HepG2 (cell line): ENCODE measurements at regions not wholly inside any gene's neighbourhood (a gene's known extent, or its start where the extent isn't known, plus 50 kb on each side); places are given as distances from the start of the nearest gene placed in this dataset.

ENCODE experiments used
- ATAC-seq: fragments of 200-7000 bp; cut with Tn5 transposase; 3 replicates; pipeline ENCODE4 v1.9.1; 2020; ENCODE audit warnings: mild to moderate bottlenecking, moderate library complexity
- BruUV-seq: library from RNA; stranded (reverse); fragments of 400-500 nt; replicated peaks from 2 replicates; lab custom pipeline; 2021; lab: Mats Ljungman, UMichigan
- CTCF ChIA-PET: fragments of 300-600 bp; formaldehyde crosslinking; extraction: SDS; loops from one replicate; lab custom pipeline; 2021; ENCODE audit warnings: low total read pairs, inconsistent platforms, low intra/inter-chr PET ratio; lab: Yijun Ruan, JAX
- POLR2A ChIA-PET: fragments of 350-600 bp; sonication (Branson Sonifier 250); formaldehyde crosslinking; loops from one replicate; lab custom pipeline; 2020; ENCODE audit warnings: antibody characterized with exemption, inconsistent platforms; lab: Yijun Ruan, JAX
- DNase-seq: peaks from one replicate; pipeline ENCODE4 v3.0.0-alpha.2; 2015; ENCODE audit warnings: low spot score
- FAIRE-seq: peaks from 3 replicates; lab custom pipeline; 2011; peaks lifted over from hg19 to GRCh38; lab: Jason Lieb, UNC
- H2AFZ ChIP-seq: one replicate; pipeline ENCODE4 v1.6.1; 2011; ENCODE audit warnings: low read length, inconsistent platforms
- H3K27ac ChIP-seq: fragments of 300-600 bp; 3 replicates; pipeline ENCODE4 v1.8.0; 2011; ENCODE audit warnings: mixed run types, mild to moderate bottlenecking, mixed read lengths, low read length, inconsistent platforms; ENCODE audit not compliant: insufficient read depth; ENCODE audit errors: extremely low read length
- H3K27me3 ChIP-seq, 2 experiments: fragments of 200-600 bp in 1 of 2; 2 replicates in 1 of 2; 3 replicates in 1 of 2; pipeline versions ENCODE4 v1.6.0 to v1.8.0; 2011; ENCODE audit warnings: low read length in 2 of 2, mild to moderate bottlenecking in 2 of 2, moderate library complexity in 2 of 2, inconsistent platforms in 1 of 2; ENCODE audit not compliant: insufficient read depth in 2 of 2, control insufficient read depth in 1 of 2
- H3K36me3 ChIP-seq, 2 experiments: fragments of 200-600 bp in 1 of 2; replicated peaks in 1 of 2; 2 replicates in 1 of 2; 3 replicates in 1 of 2; pipeline versions ENCODE4 v1.5.1 to v1.8.0; 2011; ENCODE audit warnings: low read length in 2 of 2, inconsistent platforms in 1 of 2; ENCODE audit not compliant: insufficient read depth in 2 of 2, control insufficient read depth in 1 of 2
- H3K4me1 ChIP-seq: 2 replicates; pipeline ENCODE4 v1.5.1; 2012; ENCODE audit warnings: low read length, inconsistent platforms; ENCODE audit not compliant: insufficient read depth
- H3K4me2 ChIP-seq: 2 replicates; pipeline ENCODE4 v1.6.0; 2011; ENCODE audit warnings: low read depth, low read length, inconsistent platforms
- H3K4me3 ChIP-seq, 3 experiments: fragments of 200-600 bp in 1 of 3; sonication (generic), shearing (Covaris generic) in 1 of 3; replicated peaks in 1 of 3; 2 replicates each; pipeline ENCODE4 v1.5.1; 2011 to 2016; ENCODE audit warnings: low read length in 3 of 3, inconsistent platforms in 2 of 3, low read depth in 2 of 3, mild to moderate bottlenecking in 2 of 3, control low read depth in 1 of 3, mixed read lengths in 1 of 3; ENCODE audit not compliant: insufficient read depth in 1 of 3
- H3K79me2 ChIP-seq: one replicate; pipeline ENCODE4 v1.6.1; 2011; ENCODE audit warnings: low read length, inconsistent platforms; ENCODE audit not compliant: insufficient read depth
- H3K9ac ChIP-seq: 2 replicates; pipeline ENCODE4 v1.6.0; 2011; ENCODE audit warnings: mild to moderate bottlenecking, low read depth, low read length, inconsistent platforms; ENCODE audit not compliant: insufficient read depth
- H3K9me3 ChIP-seq: 2 replicates; pipeline ENCODE4 v1.5.1; 2012; ENCODE audit warnings: mild to moderate bottlenecking, low read length
- H4K20me1 ChIP-seq: 2 replicates; pipeline ENCODE4 v1.6.0; 2011; ENCODE audit warnings: inconsistent platforms, mild to moderate bottlenecking, low read length, moderate library complexity; ENCODE audit not compliant: insufficient read depth
- NR2F1 ChIP-seq, 2 experiments: fragments of 450-650 bp in 1 of 2; formaldehyde crosslinking in 1 of 2; IDR thresholded peaks; 2 replicates each; pipeline versions ENCODE4 v1.5.0 to v1.6.1; 2016 to 2020; ENCODE audit warnings: mild to moderate bottlenecking in 1 of 2, missing compliant biosample characterization in 1 of 2, missing genetic modification reagents in 1 of 2, moderate library complexity in 1 of 2
- SIN3A ChIP-seq: IDR thresholded peaks from 2 replicates; pipeline ENCODE4 v1.6.1; 2011; ENCODE audit warnings: low read depth, mild to moderate bottlenecking, control low read depth, low read length, borderline replicate concordance
- TEAD3 ChIP-seq: optimal IDR thresholded peaks from 2 replicates; pipeline ENCODE3; 2016; ENCODE audit warnings: borderline replicate concordance
- ZBTB1 ChIP-seq: sonication (generic); formaldehyde crosslinking; IDR thresholded peaks from 2 replicates; pipeline ENCODE4 v1.4.0; 2020; ENCODE audit warnings: missing genetic modification reagents, borderline replicate concordance
- ZFP36L1 ChIP-seq: sonication (generic); formaldehyde crosslinking; IDR thresholded peaks from 2 replicates; pipeline ENCODE4 v1.8.0; 2022; ENCODE audit warnings: mild to moderate bottlenecking, missing genetic modification reagents, moderate library complexity
- ZNF33B ChIP-seq: sonication (generic); formaldehyde crosslinking; IDR thresholded peaks from 2 replicates; pipeline ENCODE4 v1.5.1; 2020; ENCODE audit warnings: mild to moderate bottlenecking, missing genetic modification reagents
- WGBS: methylation state at CpG from one replicate; pipeline ENCODE4 v1.1.6; 2017; ENCODE audit warnings: low lambda C conversion rate; 5-methylcytosine and 5-hydroxymethylcytosine counted together
- in situ Hi-C: cut with HindIII; loops from 2 replicates; pipeline ENCODE4 v1.10.0; 2017; ENCODE audit warnings: low pct_unique_long_range_greater_than_20kb; ENCODE audit not compliant: extremely low pct_ligation_motif_present
- intact Hi-C: fragments of 100-400 bp; cut with micrococcal nuclease; formaldehyde crosslinking; loops from one replicate; pipeline ENCODE4 v1.10.0; 2022; ENCODE audit not compliant: unreplicated experiment
- TF ChIP-seq, protein P1 (sequence below): sonication (generic); formaldehyde crosslinking; IDR thresholded peaks from 2 replicates; pipeline ENCODE4 v1.4.0; 2020; ENCODE audit warnings: low read depth, mild to moderate bottlenecking, missing genetic modification reagents
- TF ChIP-seq, protein P2 (sequence below): sonication (generic); formaldehyde crosslinking; IDR thresholded peaks from 2 replicates; pipeline ENCODE4 v1.5.0; 2020; ENCODE audit warnings: missing genetic modification reagents, mild to moderate bottlenecking, borderline replicate concordance
- TF ChIP-seq, protein P3 (sequence below), 2 experiments: fragments of 450-650 bp in 1 of 2; sonication (generic) in 1 of 2; formaldehyde crosslinking in 1 of 2; IDR thresholded peaks; 2 replicates each; pipeline versions ENCODE4 v1.6.1 to v1.8.0; 2016 to 2022; ENCODE audit warnings: antibody characterized with exemption in 1 of 2, mild to moderate bottlenecking in 1 of 2, missing genetic modification reagents in 1 of 2
- TF ChIP-seq, protein P4 (sequence below): sonication (generic); formaldehyde crosslinking; IDR thresholded peaks from 2 replicates; pipeline ENCODE4 v1.4.0; 2020; ENCODE audit warnings: mild to moderate bottlenecking, low read depth, missing genetic modification reagents

DNA sequence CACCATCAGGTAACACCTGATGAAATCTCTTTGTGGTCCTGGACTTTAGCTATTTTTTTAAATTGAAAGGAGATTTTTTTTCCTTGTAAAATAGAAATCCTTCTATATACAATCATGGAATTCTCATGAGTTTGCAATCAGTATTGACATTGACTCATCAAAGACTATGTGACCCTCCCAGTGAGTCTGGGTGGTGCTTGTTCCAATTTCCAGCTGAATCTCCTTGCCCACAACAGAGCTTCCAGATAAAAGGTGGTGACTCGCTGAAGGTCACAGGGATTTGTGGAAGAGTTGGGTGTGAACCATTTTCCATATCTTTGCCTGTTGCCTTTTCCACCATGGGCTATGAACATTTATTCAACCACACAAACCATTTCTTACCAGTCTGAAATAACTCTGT, 486.6 kb downstream of the AJAP1 start (continued):
- TF ChIP-seq SIN3A = no peak
- TF ChIP-seq, protein P1, sequence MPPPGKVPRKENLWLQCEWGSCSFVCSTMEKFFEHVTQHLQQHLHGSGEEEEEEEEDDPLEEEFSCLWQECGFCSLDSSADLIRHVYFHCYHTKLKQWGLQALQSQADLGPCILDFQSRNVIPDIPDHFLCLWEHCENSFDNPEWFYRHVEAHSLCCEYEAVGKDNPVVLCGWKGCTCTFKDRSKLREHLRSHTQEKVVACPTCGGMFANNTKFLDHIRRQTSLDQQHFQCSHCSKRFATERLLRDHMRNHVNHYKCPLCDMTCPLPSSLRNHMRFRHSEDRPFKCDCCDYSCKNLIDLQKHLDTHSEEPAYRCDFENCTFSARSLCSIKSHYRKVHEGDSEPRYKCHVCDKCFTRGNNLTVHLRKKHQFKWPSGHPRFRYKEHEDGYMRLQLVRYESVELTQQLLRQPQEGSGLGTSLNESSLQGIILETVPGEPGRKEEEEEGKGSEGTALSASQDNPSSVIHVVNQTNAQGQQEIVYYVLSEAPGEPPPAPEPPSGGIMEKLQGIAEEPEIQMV (CRISPR knock-in tag) = no peak
- TF ChIP-seq, protein P2, sequence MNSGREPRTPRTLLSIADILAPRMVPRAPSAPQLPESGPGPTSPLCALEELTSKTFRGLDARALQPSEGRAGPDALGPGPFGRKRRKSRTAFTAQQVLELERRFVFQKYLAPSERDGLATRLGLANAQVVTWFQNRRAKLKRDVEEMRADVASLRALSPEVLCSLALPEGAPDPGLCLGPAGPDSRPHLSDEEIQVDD (CRISPR knock-in tag) = no peak

DNA sequence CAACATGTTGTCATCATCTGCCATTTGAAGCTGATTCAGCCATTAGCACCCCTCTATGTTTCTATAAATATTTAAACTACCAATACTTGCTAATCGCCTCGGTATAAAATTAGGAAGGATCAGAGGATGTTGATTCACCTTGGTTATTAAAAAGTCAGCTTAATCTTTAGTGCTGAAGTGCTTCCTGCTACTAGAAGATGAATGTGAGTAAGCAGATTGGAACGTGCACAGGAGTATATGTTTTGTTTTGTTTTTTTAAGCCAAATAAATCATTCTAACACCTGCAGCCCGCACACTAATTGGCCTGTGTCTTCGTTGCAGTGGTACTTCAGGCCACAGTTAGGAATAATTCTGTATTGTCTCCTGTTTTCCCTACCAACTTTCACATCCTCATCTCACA, 485.7 kb downstream of the AJAP1 start:
- H3K9me3 ChIP-seq = peaks cover 2% of the 10 kb centered on the region; the same call in 1 of the 2 replicates
- H4K20me1 ChIP-seq = no peaks in the 10 kb centered on the region
- no peaks in the 10 kb centered on the region; a peak in 1 of 5 replicates for H3K27me3 ChIP-seq
- in situ Hi-C loops = no loop called here
- H3K79me2 ChIP-seq = no peaks in the 10 kb centered on the region
- H3K4me2 ChIP-seq = no peak overlapping the region
- H3K4me1 ChIP-seq = no peaks in the 10 kb centered on the region
- ChIA-PET CTCF (no interaction called here), POLR2A (no interaction called here)
- H3K36me3 ChIP-seq = no peaks in the 10 kb centered on the region
- ATAC-seq (no peak), DNase-seq (no peak), FAIRE-seq (no peak)
- no peak overlapping the region for H3K9ac ChIP-seq
- intact Hi-C loops = no loop called here
- no peak overlapping the region for H3K4me3 ChIP-seq
- no peak overlapping the region for H3K27ac ChIP-seq
- WGBS = 0% methylated on average over 5 of the region's 5 CpGs
- H2AFZ ChIP-seq = no peak overlapping the region
- no TSS peak for BruUV-seq
- TF ChIP-seq ZFP36L1 (CRISPR knock-in tag) (no peak), NR2F1 (CRISPR knock-in tag; IDR thresholded peaks at IDR 0.05) (no peak), TEAD3 (CRISPR knock-in tag) (no peak), ZBTB1 (CRISPR knock-in tag) (no peak), ZNF33B (CRISPR knock-in tag) (no peak)
- TF ChIP-seq, protein P3, sequence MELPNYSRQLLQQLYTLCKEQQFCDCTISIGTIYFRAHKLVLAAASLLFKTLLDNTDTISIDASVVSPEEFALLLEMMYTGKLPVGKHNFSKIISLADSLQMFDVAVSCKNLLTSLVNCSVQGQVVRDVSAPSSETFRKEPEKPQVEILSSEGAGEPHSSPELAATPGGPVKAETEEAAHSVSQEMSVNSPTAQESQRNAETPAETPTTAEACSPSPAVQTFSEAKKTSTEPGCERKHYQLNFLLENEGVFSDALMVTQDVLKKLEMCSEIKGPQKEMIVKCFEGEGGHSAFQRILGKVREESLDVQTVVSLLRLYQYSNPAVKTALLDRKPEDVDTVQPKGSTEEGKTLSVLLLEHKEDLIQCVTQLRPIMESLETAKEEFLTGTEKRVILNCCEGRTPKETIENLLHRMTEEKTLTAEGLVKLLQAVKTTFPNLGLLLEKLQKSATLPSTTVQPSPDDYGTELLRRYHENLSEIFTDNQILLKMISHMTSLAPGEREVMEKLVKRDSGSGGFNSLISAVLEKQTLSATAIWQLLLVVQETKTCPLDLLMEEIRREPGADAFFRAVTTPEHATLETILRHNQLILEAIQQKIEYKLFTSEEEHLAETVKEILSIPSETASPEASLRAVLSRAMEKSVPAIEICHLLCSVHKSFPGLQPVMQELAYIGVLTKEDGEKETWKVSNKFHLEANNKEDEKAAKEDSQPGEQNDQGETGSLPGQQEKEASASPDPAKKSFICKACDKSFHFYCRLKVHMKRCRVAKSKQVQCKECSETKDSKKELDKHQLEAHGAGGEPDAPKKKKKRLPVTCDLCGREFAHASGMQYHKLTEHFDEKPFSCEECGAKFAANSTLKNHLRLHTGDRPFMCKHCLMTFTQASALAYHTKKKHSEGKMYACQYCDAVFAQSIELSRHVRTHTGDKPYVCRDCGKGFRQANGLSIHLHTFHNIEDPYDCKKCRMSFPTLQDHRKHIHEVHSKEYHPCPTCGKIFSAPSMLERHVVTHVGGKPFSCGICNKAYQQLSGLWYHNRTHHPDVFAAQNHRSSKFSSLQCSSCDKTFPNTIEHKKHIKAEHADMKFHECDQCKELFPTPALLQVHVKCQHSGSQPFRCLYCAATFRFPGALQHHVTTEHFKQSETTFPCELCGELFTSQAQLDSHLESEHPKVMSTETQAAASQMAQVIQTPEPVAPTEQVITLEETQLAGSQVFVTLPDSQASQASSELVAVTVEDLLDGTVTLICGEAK (IDR thresholded peaks at IDR 0.05) = no peak
- TF ChIP-seq, protein P3 (CRISPR knock-in tag; IDR thresholded peaks at IDR 0.05) = no peak
- TF ChIP-seq, protein P4, sequence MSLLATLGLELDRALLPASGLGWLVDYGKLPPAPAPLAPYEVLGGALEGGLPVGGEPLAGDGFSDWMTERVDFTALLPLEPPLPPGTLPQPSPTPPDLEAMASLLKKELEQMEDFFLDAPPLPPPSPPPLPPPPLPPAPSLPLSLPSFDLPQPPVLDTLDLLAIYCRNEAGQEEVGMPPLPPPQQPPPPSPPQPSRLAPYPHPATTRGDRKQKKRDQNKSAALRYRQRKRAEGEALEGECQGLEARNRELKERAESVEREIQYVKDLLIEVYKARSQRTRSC = no peak
